ENCODE measurements at regions not wholly inside any gene's neighbourhood (a gene's known extent, or its start where the extent isn't known, plus 50 kb on each side); places are given as distances from the start of the nearest gene placed in this dataset.
"Not testable (repeated sequence)": the region's sequence is repeated elsewhere in the genome, so short reads cannot be mapped to it uniquely, and the experiment has no call there.

DNA sequence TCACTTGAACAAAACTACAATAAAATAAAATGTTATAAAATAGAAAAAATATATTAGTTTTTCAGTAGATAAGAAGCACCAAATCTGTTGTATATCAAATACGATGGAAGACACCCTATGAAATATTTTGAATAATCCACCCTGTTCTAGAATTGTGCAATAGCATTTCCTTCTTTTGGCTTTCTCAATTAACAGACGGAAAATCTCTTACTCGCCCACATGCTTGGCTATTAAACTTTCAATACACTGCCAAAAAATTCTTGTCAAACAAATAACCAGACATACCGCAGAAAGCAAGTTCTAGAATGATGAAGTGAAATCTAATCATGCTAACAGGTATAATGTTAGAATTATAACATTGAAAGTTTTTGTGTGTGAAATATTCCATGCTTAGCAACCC lies 671.6 kb upstream of the SLIT2 start:
- peak; percentile 66 for FAIRE-seq

DNA sequence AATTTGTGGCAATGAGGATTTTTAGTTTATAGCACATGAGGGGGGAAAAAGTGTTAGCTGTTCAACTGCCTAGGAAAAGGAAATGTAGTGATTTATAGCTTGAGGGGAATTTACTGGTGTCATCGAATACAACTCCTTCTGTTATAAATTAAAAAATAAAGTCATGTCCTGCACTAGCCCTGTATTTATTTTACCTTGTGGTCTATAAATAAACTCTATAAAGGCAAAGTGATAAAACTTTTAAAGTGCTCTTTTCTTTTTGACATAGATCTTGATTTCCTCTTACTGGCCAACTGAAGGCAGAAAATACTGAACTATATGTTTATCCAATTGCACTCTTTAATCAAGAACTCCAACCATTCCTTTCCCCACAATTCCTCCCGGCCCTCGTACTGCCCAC lies 672.1 kb upstream of the SLIT2 start:
- FAIRE-seq, result no peak

DNA sequence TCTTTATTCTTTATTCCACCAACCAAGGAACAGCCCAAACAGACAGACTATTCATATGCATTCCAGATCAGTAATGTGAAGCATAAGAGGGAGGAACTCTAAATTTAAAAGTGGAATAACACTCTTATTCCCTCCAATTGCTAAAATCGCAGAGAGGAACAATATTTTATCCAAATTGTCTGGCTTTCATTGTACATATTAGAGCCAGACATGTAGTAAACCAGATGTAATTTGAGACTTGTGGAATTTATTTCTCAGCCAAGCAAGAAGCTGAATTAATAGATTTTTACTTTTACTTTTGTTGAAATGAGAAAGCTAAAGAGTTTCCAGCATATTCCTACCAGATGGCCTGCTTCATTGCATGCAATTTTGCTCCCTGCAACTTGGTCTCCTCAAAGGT lies 674.6 kb upstream of the SLIT2 start:
- FAIRE-seq, result peak; percentile 69

DNA sequence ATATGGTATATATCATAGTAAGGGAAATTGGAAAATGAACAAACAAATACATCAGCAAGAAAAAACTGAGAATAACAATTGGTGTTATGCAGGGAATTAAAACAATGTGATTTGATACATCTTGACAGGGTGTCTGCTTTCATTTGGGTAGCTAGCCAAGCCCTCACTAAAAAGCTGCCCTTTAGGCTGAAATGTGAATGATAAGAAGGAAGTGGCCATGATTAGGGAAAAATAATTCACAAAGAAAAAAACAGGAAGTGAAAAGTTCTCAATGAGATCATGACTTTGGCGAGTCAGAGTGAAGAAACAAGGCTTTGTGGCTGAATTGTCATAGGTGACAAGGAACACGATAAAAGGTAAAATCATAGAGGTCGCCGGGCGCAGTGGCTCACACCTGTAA lies 675.8 kb upstream of the SLIT2 start:
- no peak for FAIRE-seq

DNA sequence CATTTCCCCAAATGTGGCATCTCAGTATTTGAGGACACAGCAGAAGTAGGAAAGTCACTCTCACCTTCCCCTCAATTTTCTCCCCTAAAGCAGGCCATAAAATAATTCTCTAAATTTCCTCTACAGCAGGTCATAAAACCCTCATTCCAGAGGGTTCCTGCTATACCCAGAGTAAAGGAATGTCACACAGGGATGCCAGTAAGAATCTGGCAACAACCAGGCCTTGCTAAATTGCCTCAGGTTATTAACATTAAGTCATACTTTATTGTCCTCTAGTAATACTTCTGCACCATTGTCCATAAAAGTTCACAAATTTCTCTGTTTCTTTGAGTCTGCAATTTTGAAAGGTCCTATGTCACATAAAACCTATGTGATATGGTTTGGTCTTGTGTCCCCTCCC lies 685.7 kb upstream of the SLIT2 start:
- no peak for FAIRE-seq

DNA sequence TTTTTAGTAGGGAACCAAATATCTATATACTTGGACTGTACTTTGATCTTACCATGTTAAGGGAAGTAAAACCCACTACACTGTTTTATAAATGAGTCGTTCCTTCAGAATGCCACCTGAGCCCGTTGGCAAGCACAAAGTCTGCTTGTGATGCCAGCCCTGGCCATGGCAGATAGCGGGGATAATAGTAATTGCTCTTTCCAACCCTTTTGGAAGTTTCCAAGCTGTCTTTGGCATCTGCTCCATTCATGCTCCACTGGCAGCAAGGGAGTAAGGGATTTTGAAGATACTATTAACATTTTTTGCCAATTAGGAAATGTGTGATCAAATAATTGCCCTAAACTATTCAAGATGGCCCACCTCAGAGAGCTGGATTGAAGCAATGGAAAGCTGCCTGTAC lies 689.2 kb upstream of the SLIT2 start:
- no peak for FAIRE-seq

DNA sequence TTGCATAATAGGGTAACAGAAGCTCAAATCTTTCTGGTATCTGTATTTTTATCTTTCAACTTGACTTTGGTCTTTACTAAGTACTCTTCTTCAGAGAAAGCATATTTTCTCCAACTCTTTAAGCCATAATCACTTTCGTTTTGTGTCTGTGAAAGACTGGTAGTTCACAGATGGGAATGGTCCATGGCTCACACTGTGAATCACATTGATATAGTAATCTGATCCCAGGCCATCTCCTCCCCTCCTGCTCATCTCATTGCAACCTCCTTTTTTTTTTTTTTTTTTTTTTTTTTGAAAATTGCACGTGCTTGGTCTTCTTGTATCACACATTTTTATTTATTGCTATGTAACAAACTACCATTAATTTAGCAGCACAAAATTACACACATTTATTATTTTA lies 694.5 kb upstream of the SLIT2 start:
- no peak for FAIRE-seq

DNA sequence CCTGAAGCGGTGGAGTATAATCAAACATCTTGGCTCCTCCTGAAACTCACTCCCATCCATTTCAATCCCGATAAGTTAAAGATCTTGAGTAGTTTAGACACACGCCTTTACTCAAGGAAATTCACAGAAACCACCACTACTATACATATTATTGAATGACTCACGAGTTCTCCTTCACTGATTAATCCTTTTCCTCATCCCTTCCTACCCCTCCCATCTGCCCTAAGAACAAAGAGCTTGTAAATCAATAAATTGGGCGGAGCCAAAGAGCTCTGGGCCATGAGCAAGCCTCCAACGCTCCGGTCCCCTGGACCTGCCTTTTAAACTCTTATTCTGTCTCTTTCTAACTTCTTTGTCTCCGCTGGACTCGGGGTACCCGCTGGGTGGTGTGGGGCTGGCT lies 695.4 kb upstream of the SLIT2 start:
- not testable (repeated sequence) for FAIRE-seq

DNA sequence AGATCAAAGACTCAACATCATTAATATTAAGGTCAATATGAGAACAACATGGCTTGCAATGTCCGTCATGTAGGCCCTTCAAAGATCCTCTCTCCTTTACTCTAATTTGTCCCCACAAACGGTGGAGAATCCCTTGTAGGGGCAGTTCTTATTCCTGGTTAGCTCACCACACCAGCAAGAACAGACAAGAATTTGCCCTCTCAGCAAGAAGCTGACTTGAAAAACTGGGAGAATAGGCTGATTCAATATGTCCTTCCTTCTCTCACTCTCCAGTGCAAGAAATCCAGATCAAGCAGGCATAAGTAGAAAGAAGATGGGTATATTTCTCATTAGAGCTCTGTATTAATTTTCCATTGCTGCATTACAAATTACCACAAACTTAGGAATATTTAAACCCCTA lies 704.2 kb upstream of the SLIT2 start:
- no peak for FAIRE-seq

DNA sequence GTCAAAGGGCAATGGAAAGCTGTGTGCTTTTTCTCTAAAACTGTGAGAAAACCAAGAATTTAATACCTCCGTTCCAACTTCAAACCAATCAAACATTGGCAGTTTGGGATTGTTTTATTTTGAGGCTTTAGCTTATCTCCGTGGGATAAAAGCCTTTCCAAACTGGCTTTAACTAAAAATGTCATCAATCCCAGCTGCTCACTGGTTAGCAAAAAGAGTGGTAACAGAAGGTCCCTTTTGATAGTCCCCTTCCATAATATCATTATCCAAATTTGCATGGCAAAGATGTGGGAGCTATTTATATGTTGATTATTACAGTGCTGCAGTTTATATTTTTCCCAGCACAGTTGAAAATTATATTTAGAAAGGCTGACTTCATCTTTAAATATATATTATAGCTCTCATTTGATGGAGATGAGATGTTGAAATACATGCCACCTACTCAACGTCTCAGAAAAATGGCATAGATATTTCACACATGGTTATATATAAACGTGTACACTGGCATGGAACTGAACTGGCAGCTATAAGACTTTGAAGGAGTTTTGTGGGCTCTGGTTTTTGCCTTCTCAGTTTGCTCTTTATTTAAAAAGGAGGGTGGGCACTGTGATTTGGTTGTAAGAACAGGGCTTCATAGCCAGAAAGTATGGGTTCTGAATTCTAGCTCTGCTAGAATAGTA lies 707.1 kb upstream of the SLIT2 start:
- no peak for FAIRE-seq

DNA sequence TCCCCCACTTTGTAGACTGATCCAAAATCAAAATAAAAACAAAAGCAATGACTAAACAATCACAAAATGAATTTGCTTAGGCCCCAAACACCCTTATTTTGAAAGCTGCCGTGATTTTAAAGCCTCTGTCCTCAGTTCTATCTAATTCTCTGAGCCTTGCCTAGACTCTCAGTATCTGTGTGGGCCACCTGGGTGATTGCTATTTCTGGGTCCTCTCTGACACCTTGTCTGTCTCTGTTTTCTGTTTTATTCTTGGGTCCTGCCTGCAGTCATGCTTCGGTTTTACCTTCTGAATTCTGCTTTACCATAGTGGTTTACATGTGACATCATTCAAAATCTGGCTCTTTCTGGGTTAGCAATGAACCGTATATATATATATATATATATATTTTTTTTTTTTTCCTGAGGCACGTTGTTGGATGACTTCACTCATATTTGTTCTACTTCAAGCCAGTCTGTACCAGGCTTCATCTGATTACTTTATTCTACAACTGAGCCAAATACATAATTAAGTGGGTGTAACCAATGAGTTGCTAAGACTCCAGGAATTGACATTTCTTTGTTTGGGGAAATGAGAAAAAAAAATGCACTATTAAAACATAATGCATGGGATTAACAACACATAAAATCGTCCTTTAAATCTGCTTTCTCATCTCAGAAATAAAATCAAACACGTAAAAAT lies 710.7 kb upstream of the SLIT2 start:
- no peak for FAIRE-seq

DNA sequence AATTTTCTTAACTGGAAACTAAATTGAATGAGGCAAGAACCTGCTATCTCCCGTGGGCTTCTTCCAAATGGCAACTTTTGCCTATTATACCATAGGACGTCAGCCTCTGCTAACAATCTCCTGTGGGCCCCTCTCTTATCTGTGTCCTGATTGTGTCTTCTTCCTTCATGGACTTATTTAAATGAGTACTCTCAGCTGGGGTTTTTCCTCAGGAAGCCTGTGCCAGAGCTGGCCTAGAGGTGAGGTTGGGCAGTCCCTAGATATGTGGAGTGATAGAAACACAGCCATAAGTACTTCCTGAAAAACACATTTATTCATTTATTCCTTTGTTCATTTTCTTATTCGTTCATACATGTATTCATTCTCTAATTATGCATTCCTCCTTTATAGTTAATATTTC lies 712.5 kb upstream of the SLIT2 start:
- no peak for FAIRE-seq

DNA sequence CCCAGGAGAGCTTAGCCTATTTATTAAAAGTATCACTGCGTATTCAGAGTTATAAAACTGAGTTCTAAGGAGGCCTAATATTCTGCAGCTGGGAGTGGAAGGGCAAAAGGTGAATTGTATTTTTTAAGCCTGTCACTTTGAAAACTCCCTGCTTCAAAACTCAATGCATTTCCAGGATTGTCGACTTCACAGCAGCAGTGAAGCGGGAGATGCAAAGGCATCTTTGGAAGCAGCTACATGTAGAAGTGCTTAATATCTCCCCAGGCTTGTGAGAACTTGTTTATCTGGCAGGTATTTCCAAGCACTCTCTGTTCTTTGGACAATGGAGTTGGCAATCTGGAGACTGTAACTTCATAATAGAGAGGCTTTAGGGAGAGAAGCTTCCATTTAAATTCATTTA lies 717.5 kb upstream of the SLIT2 start:
- no peak for FAIRE-seq

DNA sequence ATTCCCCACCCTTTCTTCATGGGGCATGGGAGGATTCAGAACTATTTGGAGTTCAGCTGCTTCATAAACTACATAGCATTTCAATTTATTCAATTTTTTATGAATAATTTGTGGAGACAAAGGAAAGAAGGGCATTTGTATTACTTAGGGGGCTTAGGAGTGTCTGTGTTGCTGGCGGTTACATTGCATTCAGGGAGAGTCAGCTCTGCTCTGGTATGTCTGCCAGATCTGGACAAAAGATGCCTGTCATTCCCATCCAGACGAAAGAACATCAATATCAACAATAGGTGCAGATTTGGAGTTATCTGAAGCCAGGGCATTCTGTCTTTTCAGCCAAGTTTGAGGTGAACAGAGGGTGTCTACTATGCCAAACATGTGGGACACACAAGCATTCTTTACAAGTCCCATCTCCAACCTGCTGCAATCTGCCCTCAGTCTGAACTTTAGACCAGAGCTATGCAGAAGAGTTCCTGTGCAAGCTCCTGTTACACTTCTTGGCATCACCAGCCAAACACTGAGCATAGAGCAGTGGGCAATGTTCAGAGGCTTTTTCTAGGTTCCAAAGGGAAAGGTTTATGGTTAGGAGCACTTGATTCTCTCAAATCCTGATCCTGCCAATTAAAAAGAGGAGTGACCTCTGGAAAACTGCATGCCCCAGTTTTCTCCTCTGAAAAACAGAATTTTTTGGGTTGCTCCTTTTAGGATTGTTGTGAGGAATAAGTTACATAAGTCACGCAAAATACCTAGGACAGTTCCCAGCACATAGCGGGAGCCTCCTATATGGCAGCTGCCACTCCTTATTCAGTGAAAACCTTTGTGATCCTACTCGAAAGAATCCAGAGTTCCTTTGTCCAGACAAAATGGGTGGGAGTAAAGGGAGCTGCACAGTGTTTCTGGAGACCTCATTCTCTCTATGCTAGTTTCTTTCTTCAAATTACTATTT lies 719.5 kb upstream of the SLIT2 start:
- no peak for FAIRE-seq

DNA sequence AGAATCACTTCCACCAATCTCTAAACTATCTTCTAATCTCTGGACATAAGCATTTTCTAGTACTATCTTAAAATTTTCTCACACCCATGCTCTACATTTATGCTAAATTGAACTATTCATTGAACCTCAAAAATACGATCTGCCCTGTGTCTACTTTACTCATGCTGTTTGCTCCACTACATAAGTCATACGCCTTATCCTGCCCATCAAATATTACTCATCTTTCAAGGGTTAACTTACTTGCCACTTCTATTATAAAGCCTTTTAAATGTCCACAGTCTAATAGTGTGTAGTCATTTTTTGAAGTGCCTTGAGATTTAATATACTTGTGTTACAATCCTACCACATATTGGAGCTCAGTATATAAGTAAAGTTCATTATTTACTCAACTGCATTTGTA lies 727.7 kb upstream of the SLIT2 start:
- no peak for FAIRE-seq

DNA sequence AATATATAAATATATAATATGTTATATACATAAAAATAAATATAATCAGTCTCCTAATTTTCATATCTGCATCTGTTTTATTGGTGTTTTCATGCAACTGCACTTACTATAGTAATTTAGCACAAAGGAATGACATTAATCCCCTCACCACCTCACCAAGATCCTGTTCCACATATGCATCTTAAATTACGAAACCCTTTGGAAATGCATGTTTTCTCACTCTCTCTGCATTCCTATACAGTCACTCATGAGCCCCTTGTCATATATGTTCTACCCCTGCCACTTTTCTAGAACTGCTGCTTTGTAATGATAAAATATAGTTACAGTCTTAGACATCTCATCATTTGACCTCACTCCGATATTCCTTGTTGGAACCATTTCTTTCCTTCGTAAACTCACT lies 728.7 kb upstream of the SLIT2 start:
- no peak for FAIRE-seq

DNA sequence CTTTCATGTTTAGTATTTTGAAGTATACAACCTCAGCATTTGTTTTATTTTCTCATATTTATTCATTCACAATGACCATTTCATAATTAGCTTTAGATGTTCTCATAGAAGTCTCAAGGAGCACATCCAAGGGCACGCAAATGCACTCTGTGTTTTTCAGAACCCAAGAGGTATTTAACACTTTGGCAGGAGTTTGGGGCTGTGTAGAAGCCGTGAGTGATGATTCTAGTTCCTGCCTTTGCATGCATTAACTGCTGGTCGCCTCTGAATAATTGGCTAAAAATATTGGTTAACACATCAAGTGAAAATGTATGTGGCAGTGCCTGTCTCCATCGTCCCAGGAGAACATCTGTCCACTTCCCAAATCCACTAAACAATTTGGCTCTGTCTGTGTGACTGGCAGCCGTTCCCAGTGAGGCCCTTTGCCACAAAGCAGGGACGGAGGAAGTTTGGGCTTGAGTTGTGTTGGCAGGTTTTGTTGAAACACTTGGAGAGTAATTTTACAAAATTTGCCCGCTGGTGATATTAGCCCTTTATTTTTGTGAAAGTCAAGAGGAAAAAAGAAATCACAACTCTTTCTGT lies 730.7 kb upstream of the SLIT2 start:
- FAIRE-seq, result no peak

DNA sequence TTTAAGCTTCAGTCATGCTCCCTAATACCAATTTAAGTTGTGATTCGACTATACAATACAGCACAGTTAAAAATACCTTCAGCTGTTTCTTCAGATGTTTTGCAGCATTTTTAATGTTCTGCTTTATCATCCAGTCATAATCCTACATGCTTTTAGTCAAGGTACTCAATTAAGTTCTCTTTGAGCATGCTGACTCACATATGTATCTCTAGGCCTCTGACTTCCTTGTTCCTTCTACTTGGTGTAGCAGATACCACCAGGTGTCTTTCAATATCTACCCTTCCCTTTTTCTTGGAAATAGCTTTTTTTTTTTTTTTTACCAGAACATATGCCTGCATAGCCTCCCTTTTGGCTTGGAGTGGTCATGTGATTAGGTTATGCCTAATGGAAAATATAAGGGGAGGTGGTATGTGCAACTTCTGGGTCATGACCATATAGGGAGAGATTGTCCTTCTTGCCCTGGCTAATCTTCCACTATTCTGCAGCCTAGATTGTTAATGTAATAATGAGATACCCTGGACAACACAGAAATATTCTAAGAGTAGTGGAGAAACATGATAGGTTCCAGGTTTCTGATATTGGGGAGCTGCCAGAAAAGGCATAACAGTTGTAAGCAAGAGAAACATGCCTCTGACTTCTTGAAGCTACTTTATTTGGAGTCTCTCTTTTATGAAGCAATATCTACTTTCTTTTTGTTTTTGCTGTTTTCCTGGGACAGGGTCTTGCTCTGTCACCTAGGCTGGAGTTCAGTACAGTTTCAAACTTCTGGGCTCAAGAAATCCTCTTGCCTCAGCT lies 737.2 kb upstream of the SLIT2 start:
- FAIRE-seq, result no peak

DNA sequence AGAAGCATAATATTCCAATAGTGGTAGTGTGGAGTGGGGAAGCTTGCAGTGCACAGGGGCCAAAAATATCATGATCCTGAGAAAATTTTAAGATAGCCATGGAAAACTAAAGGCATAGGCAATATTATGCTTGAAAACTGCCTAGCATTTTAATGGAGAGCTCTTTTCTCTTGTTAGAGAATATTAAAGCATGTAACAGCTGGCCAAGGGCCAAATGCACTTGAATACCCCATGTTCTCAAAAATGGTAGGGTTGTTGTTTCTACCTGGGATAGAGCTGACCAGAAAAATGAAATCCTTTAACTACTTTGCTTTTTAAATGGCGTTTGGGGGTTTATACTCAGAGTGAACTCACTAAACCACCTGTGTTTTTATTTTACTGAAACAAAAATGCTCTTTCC lies 739.6 kb upstream of the SLIT2 start:
- no peak for FAIRE-seq

DNA sequence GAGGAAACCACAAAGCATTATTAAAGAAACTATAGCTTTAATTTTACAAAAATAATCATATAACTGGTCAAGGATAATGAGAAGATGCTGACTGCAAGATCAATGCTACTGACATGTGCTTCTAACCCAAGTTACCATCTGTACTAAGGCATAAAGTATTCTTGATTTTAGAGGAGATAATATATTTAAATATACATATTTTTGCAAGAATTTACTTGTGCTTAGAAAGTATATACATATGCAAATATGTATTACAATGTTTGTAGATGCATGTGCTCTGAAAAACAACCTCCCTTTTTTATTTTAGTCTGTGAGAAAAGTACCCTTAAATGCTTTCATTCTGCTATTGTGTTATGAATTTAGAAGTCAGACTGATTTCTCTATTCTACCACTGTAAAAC lies 740.7 kb upstream of the SLIT2 start:
- no peak for FAIRE-seq

DNA sequence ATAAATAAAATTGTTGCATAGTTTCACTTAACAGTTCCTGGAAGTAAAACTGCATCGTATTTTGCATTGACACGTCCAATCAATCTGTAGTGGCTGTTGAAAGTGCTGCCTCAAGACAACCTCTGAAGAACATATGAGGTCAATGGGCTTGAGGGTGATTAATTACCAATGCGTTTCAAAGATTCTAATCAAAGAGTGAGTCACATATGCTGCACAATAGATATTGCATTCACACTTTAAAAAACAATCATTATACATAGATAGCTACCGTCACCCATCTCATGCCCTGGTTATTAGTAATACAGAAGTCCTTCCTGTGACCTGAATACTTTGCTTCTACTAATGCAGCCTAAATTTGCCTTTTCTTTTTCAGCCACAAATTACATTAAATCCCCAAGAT lies 743.3 kb upstream of the SLIT2 start:
- FAIRE-seq, result no peak

DNA sequence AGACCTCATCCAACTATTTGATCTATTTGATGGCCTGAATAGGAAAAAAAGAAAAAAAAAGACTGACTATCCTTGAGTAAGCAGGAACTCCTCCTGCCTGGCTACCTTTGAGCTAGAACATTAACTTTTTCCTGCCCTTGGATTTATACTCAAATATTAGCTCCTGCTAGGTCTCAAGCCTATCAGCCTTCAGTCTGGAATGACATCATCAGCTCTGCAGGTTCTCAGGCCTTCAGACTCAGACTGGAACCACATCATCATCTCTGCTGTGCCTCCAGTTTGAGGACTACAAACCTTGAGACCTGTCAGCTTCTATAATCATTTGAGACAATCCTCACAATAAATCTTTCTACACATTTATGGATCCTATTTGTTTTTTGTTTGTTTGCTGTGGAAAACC lies 754.0 kb upstream of the SLIT2 start:
- FAIRE-seq, result no peak

DNA sequence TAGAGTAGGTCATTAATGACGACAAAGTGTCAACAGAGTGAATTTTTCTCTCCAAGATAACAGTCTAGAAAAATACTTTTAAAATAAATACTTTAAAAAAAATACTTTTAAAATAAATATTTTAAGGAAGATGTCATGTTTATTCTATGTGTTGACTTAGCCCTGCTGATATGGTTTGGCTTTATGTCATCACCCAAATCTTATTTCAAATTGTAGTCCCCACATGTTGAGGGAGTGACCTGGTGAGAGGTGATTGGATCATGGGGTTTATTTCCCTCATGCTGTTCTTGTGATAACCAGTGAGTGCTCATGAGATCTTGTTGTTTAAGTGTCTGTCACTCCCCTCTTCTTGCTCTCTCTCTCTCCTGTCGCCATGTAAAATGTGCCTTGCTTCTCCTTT lies 754.9 kb upstream of the SLIT2 start:
- no peak for FAIRE-seq

All from endometrium (tissue), 2 donors.